H1 (cell line): ENCODE measurements at regions not wholly inside any gene's neighbourhood (a gene's known extent, or its start where the extent isn't known, plus 50 kb on each side); places are given as distances from the start of the nearest gene placed in this dataset.

ENCODE experiments used
- ASH2L ChIP-seq: fragments of 200-600, 300-600 bp; sonication (generic); IDR thresholded peaks from one replicate; pipeline ENCODE4 v1.7.1; 2017; ENCODE audit warnings: low read length
- CHD7 ChIP-seq: fragments of 300-600 bp; sonication (generic); IDR thresholded peaks from 2 replicates; pipeline ENCODE4 v1.7.1; 2012; ENCODE audit warnings: low read length, moderate library complexity, mild to moderate bottlenecking, inconsistent platforms; ENCODE audit not compliant: insufficient replicate concordance
- EP300 ChIP-seq, 2 experiments: IDR thresholded peaks; 1 replicate in 1 of 2; 2 replicates in 1 of 2; pipeline ENCODE4 v1.6.1; 2011 to 2012; ENCODE audit warnings: low read depth in 2 of 2, low read length in 2 of 2, mild to moderate bottlenecking in 2 of 2, borderline replicate concordance in 1 of 2, inconsistent platforms in 1 of 2, moderate library complexity in 1 of 2
- HDAC6 ChIP-seq: IDR thresholded peaks from one replicate; pipeline ENCODE4 v1.7.1; 2012; ENCODE audit warnings: low read depth, mild to moderate bottlenecking, inconsistent platforms, low read length, moderate library complexity
- PHF8 ChIP-seq: fragments of 200-600 bp; sonication (generic); conservative IDR thresholded peaks from 2 replicates; pipeline ENCODE4 v1.7.1; 2012; ENCODE audit warnings: low read depth, mild to moderate bottlenecking, inconsistent platforms, low read length, moderate library complexity
- RBBP5 ChIP-seq: IDR thresholded peaks from 2 replicates; pipeline ENCODE4 v1.7.1; 2012; ENCODE audit warnings: low read depth, mild to moderate bottlenecking, inconsistent platforms, low read length, moderate library complexity, borderline replicate concordance
- SIN3A ChIP-seq, 2 experiments: IDR thresholded peaks in 1 of 2; conservative IDR thresholded peaks in 1 of 2; 2 replicates each; pipeline ENCODE4 v1.6.1; 2011 to 2012; ENCODE audit warnings: low read length in 2 of 2, improper control_type of control experiment in 1 of 2, low read depth in 1 of 2, mild to moderate bottlenecking in 1 of 2
- SP2 ChIP-seq: IDR thresholded peaks from 2 replicates; pipeline ENCODE4 v1.6.1; 2012; ENCODE audit warnings: mild to moderate bottlenecking, low read length, inconsistent platforms
- TEAD4 ChIP-seq: IDR thresholded peaks from 2 replicates; pipeline ENCODE4 v1.6.1; 2012; ENCODE audit warnings: low read depth, low read length, inconsistent platforms, mixed read lengths

GRCh38 chrX:69090022-69090421 is 75.2 kb downstream of the PJA1 start (continued):
- TF ChIP-seq CHD7 (no peak), HDAC6 (no peak), SIN3A (conservative IDR thresholded peaks at IDR 0.05 in 1 of 2, IDR thresholded peaks at IDR 0.05 in 1 of 2; ENCODE audit: low read depth in 1 of 2, low read length in 2 of 2) (no peak), RBBP5 (no peak), TEAD4 (no peak), ASH2L (no peak), SP2 (no peak), PHF8 (no peak), EP300 (IDR thresholded peaks at IDR 0.05; ENCODE audit: borderline replicate concordance in 1 of 2, low read depth in 2 of 2, low read length in 2 of 2) (no peak)
